ENCODE measurements at regions not wholly inside any gene's neighbourhood (a gene's known extent, or its start where the extent isn't known, plus 50 kb on each side); places are given as distances from the start of the nearest gene placed in this dataset.

DNA sequence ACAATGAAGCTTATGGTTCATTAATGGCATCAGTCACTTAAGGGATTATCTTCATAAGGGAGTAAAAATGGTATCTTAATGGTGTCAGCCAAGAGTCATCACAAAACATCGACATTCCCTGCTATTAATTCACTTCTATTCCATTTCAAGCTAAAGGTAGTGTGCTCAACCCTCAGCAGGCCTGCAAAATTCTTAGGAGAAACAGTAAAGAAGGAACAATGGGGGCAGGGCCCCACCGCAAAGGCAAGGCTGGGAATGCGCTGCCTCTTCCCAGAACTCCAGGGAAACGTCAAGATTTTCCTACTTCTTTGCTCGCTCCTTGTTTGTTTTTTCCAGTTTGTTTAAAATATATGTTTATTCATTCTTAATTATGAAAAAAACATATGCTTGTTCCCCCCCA, 187.3 kb upstream of the TSC22D2 start:
- TF ChIP-seq, protein P1, sequence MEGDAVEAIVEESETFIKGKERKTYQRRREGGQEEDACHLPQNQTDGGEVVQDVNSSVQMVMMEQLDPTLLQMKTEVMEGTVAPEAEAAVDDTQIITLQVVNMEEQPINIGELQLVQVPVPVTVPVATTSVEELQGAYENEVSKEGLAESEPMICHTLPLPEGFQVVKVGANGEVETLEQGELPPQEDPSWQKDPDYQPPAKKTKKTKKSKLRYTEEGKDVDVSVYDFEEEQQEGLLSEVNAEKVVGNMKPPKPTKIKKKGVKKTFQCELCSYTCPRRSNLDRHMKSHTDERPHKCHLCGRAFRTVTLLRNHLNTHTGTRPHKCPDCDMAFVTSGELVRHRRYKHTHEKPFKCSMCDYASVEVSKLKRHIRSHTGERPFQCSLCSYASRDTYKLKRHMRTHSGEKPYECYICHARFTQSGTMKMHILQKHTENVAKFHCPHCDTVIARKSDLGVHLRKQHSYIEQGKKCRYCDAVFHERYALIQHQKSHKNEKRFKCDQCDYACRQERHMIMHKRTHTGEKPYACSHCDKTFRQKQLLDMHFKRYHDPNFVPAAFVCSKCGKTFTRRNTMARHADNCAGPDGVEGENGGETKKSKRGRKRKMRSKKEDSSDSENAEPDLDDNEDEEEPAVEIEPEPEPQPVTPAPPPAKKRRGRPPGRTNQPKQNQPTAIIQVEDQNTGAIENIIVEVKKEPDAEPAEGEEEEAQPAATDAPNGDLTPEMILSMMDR (conservative IDR thresholded peaks at IDR 0.05; ENCODE audit: low read depth, low read length): no peak
- no peak for TF ChIP-seq EZH2 (IDR thresholded peaks at IDR 0.05; ENCODE audit: borderline replicate concordance, low read depth, low read length, poor library complexity, severe bottlenecking)
